Endothelial cell of umbilical vein (primary cell): ENCODE measurements at regions not wholly inside any gene's neighbourhood (a gene's known extent, or its start where the extent isn't known, plus 50 kb on each side); places are given as distances from the start of the nearest gene placed in this dataset.

ENCODE experiments used
- BruUV-seq: library from RNA; stranded (reverse); fragments of 400-500 nt; replicated peaks from 2 replicates; lab custom pipeline; 2021; lab: Mats Ljungman, UMichigan
- CTCF ChIA-PET: fragments of 300-600, 350-600 bp; sonication (Branson Sonifier 250); formaldehyde crosslinking; loops from one replicate; lab custom pipeline; 2021; ENCODE audit warnings: antibody characterized with exemption, inconsistent platforms; lab: Charles Lee
- POLR2A ChIA-PET: fragments of 300-600, 350-600 bp; sonication (Branson Sonifier 250); formaldehyde crosslinking; loops from one replicate; lab custom pipeline; 2021; ENCODE audit warnings: antibody characterized with exemption, inconsistent platforms; lab: Charles Lee
- DNase-seq: peaks from one replicate; pipeline ENCODE4 v3.0.0-alpha.2; 2011; ENCODE audit warnings: low read depth, low spot score
- FAIRE-seq: peaks from 2 replicates; lab custom pipeline; 2011; peaks lifted over from hg19 to GRCh38; lab: Jason Lieb, UNC
- H2AFZ ChIP-seq: 2 replicates; pipeline ENCODE4 v1.6.0; 2012; ENCODE audit warnings: low read depth, low read length, control low read depth, inconsistent platforms
- H3K27ac ChIP-seq: 2 replicates; pipeline ENCODE4 v1.5.1; 2011; ENCODE audit warnings: low read depth, mild to moderate bottlenecking, control low read depth, low read length, moderate library complexity; ENCODE audit not compliant: insufficient read depth
- H3K27me3 ChIP-seq, 2 experiments: 2 replicates each; pipeline versions ENCODE4 v1.6.0 to v1.6.1; 2011; ENCODE audit warnings: low read length in 2 of 2, mixed read lengths in 1 of 2; ENCODE audit not compliant: control insufficient read depth in 2 of 2, insufficient read depth in 2 of 2
- H3K36me3 ChIP-seq, 2 experiments: 2 replicates in 1 of 2; 3 replicates in 1 of 2; pipeline ENCODE4 v1.5.1; 2011; ENCODE audit warnings: low read length in 2 of 2, mild to moderate bottlenecking in 1 of 2, moderate library complexity in 1 of 2; ENCODE audit not compliant: control insufficient read depth in 2 of 2, insufficient read depth in 2 of 2; ENCODE audit errors: extremely low read depth in 1 of 2
- H3K4me1 ChIP-seq: 3 replicates; pipeline ENCODE4 v1.5.1; 2011; ENCODE audit warnings: mild to moderate bottlenecking, low read length; ENCODE audit not compliant: control insufficient read depth, insufficient read depth; ENCODE audit errors: extremely low read depth
- H3K4me2 ChIP-seq: 2 replicates; pipeline ENCODE4 v1.6.1; 2011; ENCODE audit warnings: low read length, control low read depth, mixed read lengths; ENCODE audit not compliant: insufficient read depth
- H3K4me3 ChIP-seq, 3 experiments: fragments of 200-600 bp in 1 of 3; sonication (generic), shearing (Covaris generic) in 1 of 3; replicated peaks in 1 of 3; 2 replicates each; pipeline ENCODE4 v1.5.1; 2011 to 2016; ENCODE audit warnings: control low read depth in 3 of 3, low read length in 3 of 3, mild to moderate bottlenecking in 2 of 3, inconsistent platforms in 1 of 3, low read depth in 1 of 3, moderate library complexity in 1 of 3; ENCODE audit not compliant: insufficient read depth in 1 of 3
- H3K79me2 ChIP-seq: 2 replicates; pipeline ENCODE4 v1.6.0; 2012; ENCODE audit warnings: low read length, inconsistent platforms; ENCODE audit not compliant: control insufficient read depth, insufficient read depth
- H3K9ac ChIP-seq: replicated peaks from 2 replicates; pipeline ENCODE3; 2011; ENCODE audit warnings: low read length, control low read depth; ENCODE audit not compliant: insufficient read depth; ENCODE audit errors: extremely low read depth
- H3K9me1 ChIP-seq: replicated peaks from 3 replicates; pipeline ENCODE4 v1.6.0; 2011; ENCODE audit warnings: mild to moderate bottlenecking, low read length; ENCODE audit not compliant: control insufficient read depth, insufficient read depth; ENCODE audit errors: extremely low read depth
- H3K9me3 ChIP-seq: replicated peaks from 2 replicates; pipeline ENCODE4 v1.5.1; 2012; ENCODE audit warnings: low read length, inconsistent platforms; ENCODE audit not compliant: control insufficient read depth, insufficient read depth
- H4K20me1 ChIP-seq: replicated peaks from 2 replicates; pipeline ENCODE3; 2011; ENCODE audit warnings: mild to moderate bottlenecking, low read length; ENCODE audit not compliant: control insufficient read depth, insufficient read depth; ENCODE audit errors: extremely low read depth
- EZH2 ChIP-seq: IDR thresholded peaks from 2 replicates; pipeline ENCODE4 v1.6.1; 2012; ENCODE audit warnings: borderline replicate concordance, low read depth, mild to moderate bottlenecking, moderate library complexity, low read length, inconsistent platforms; ENCODE audit not compliant: severe bottlenecking
- FOS ChIP-seq: IDR thresholded peaks from 2 replicates; pipeline ENCODE4 v1.6.1; 2011; ENCODE audit warnings: mild to moderate bottlenecking, low read length, moderate library complexity, borderline replicate concordance; ENCODE audit not compliant: insufficient read depth
- GATA2 ChIP-seq: IDR thresholded peaks from 2 replicates; pipeline ENCODE4 v1.7.0; 2011; ENCODE audit warnings: low read depth, mild to moderate bottlenecking, moderate library complexity, mixed read lengths, low read length; ENCODE audit not compliant: insufficient read length, insufficient read depth
- JUN ChIP-seq: IDR thresholded peaks from 2 replicates; pipeline ENCODE4 v1.6.1; 2011; ENCODE audit warnings: borderline replicate concordance, low read depth; ENCODE audit not compliant: insufficient read length, insufficient read depth
- MAX ChIP-seq: IDR thresholded peaks from 2 replicates; pipeline ENCODE4 v1.6.1; 2011; ENCODE audit not compliant: insufficient read depth, insufficient read length
- MYC ChIP-seq: IDR thresholded peaks from one replicate; pipeline ENCODE4 v1.6.1; 2011; ENCODE audit warnings: mild to moderate bottlenecking, low read depth, low read length
- POLR2A ChIP-seq: IDR thresholded peaks from 2 replicates; pipeline ENCODE4 v1.6.1; 2012; ENCODE audit warnings: low read depth, mild to moderate bottlenecking, control low read depth, low read length
- POLR2AphosphoS5 ChIP-seq: IDR thresholded peaks from 2 replicates; pipeline ENCODE4 v1.6.1; 2012; ENCODE audit warnings: low read depth, mild to moderate bottlenecking, control low read depth, low read length, moderate library complexity; ENCODE audit not compliant: insufficient read depth
- dilution Hi-C: fragments of 300-500 bp; cut with MboI; formaldehyde crosslinking; loops from one replicate; pipeline ENCODE4 v1.15.0; 2019; ENCODE audit warnings: low sequenced_read_pairs; ENCODE audit not compliant: extremely low pct_ligation_motif_present
- intact Hi-C: fragments of 100-400 bp; cut with micrococcal nuclease; formaldehyde crosslinking; loops from one replicate; pipeline ENCODE4 v1.10.0; 2022
- TF ChIP-seq, protein P1 (sequence below), 2 donors: IDR thresholded peaks; 1 replicate in 1 of 2; 2 replicates in 1 of 2; pipeline ENCODE4 v1.5.1; 2011; ENCODE audit warnings: low read length in 2 of 2, mild to moderate bottlenecking in 2 of 2, moderate library complexity in 2 of 2, control low read depth in 1 of 2, inconsistent platforms in 1 of 2, low read depth in 1 of 2; ENCODE audit not compliant: insufficient read depth in 1 of 2; ENCODE audit errors: extremely low read depth in 1 of 2

GRCh38 chr2:221064058-221064854 is 507.8 kb downstream of the EPHA4 start:
- Histone ChIP-seq H3K9me3 (no peaks in the 10 kb centered on the region), H3K4me3 (no peak overlapping the region), H3K79me2 (no peaks in the 10 kb centered on the region), H3K27ac (no peak overlapping the region), H3K9ac (no peak overlapping the region), H3K9me1 (no peaks in the 10 kb centered on the region), H4K20me1 (no peaks in the 10 kb centered on the region), H3K36me3 (no peaks in the 10 kb centered on the region), H3K27me3 (no peaks in the 10 kb centered on the region), H3K4me2 (no peak overlapping the region), H3K4me1 (no peaks in the 10 kb centered on the region), H2AFZ (no peak overlapping the region)
- ChIA-PET CTCF (no interaction called here), POLR2A (no interaction called here)
- DNase-seq (no peak), FAIRE-seq (no peak)
- dilution Hi-C loops: no loop called here
- intact Hi-C loops: no loop called here
- no peak for TF ChIP-seq GATA2
- no peak for TF ChIP-seq POLR2A
- TF ChIP-seq FOS: no peak
- TF ChIP-seq MAX: no peak
- no peak for TF ChIP-seq MYC
- TF ChIP-seq EZH2: no peak
- TF ChIP-seq, protein P1, sequence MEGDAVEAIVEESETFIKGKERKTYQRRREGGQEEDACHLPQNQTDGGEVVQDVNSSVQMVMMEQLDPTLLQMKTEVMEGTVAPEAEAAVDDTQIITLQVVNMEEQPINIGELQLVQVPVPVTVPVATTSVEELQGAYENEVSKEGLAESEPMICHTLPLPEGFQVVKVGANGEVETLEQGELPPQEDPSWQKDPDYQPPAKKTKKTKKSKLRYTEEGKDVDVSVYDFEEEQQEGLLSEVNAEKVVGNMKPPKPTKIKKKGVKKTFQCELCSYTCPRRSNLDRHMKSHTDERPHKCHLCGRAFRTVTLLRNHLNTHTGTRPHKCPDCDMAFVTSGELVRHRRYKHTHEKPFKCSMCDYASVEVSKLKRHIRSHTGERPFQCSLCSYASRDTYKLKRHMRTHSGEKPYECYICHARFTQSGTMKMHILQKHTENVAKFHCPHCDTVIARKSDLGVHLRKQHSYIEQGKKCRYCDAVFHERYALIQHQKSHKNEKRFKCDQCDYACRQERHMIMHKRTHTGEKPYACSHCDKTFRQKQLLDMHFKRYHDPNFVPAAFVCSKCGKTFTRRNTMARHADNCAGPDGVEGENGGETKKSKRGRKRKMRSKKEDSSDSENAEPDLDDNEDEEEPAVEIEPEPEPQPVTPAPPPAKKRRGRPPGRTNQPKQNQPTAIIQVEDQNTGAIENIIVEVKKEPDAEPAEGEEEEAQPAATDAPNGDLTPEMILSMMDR (IDR thresholded peaks at IDR 0.05; ENCODE audit: extremely low read depth in 1 of 2, insufficient read depth in 1 of 2, low read depth in 1 of 2, low read length in 2 of 2): no peak
- TF ChIP-seq POLR2AphosphoS5: no peak
- no peak for TF ChIP-seq JUN
- no TSS peak for BruUV-seq
